A673 (cell line): ENCODE measurements at regions not wholly inside any gene's neighbourhood (a gene's known extent, or its start where the extent isn't known, plus 50 kb on each side); places are given as distances from the start of the nearest gene placed in this dataset.

Experiments used
- BruUV-seq: library from RNA; stranded (reverse); fragments of 400-500 nt; replicated peaks from 2 replicates; lab custom pipeline; 2021; lab: Mats Ljungman, UMichigan
- CTCF ChIA-PET: fragments of 300-600 bp; sonication (Branson Sonifier 250); formaldehyde crosslinking; loops from one replicate; lab custom pipeline; 2022; ENCODE audit warnings: antibody characterized with exemption; lab: Charles Lee
- POLR2A ChIA-PET: fragments of 300-600 bp; sonication (Branson Sonifier 250); formaldehyde crosslinking; loops from one replicate; lab custom pipeline; 2022; ENCODE audit warnings: antibody characterized with exemption; ENCODE audit not compliant: low non-redundant PET; lab: Charles Lee
- DNase-seq: peaks from one replicate; pipeline ENCODE4 v3.0.0-alpha.2; 2015; ENCODE audit warnings: low spot score
- H3K27ac ChIP-seq: fragments of 200-600 bp; sonication (generic); 2 replicates; pipeline ENCODE4 v1.5.1; 2016; ENCODE audit warnings: mixed run types, low read depth, mild to moderate bottlenecking, mixed read lengths, antibody characterized with exemption, low read length; ENCODE audit not compliant: poor library complexity, severe bottlenecking
- H3K27me3 ChIP-seq: fragments of 200-600 bp; sonication (generic); replicated peaks from 2 replicates; pipeline ENCODE4 v1.6.1; 2017; ENCODE audit warnings: mixed run types, low read depth, mild to moderate bottlenecking, mixed read lengths, antibody characterized with exemption, low read length; ENCODE audit not compliant: insufficient read depth, poor library complexity
- H3K36me3 ChIP-seq: fragments of 200-600 bp; sonication (generic); 2 replicates; pipeline ENCODE4 v1.6.1; 2016; ENCODE audit warnings: mixed run types, mild to moderate bottlenecking, mixed read lengths, antibody characterized with exemption, low read length; ENCODE audit not compliant: insufficient read depth, poor library complexity, severe bottlenecking
- H3K4me1 ChIP-seq: fragments of 200-600 bp; sonication (generic); 2 replicates; pipeline ENCODE4 v1.6.1; 2017; ENCODE audit warnings: mixed run types, mild to moderate bottlenecking, mixed read lengths, antibody characterized with exemption, low read length; ENCODE audit not compliant: insufficient read depth, poor library complexity, severe bottlenecking
- H3K4me3 ChIP-seq: fragments of 200-600 bp; sonication (generic); 2 replicates; pipeline ENCODE4 v1.5.1; 2016; ENCODE audit warnings: low read depth, mixed run types, mild to moderate bottlenecking, mixed read lengths, low read length; ENCODE audit not compliant: poor library complexity, severe bottlenecking
- H3K9me3 ChIP-seq: fragments of 200-600 bp; sonication (generic); 2 replicates; pipeline ENCODE4 v1.6.1; 2016; ENCODE audit warnings: mixed run types, low read depth, mild to moderate bottlenecking, mixed read lengths, antibody characterized with exemption, low read length; ENCODE audit not compliant: poor library complexity, severe bottlenecking
- CTCF ChIP-seq: fragments of 300-800, 200-600 bp; sonication (generic); conservative IDR thresholded peaks from 2 replicates; pipeline ENCODE4 v1.5.1; 2017; ENCODE audit warnings: low read depth, mild to moderate bottlenecking, antibody characterized with exemption, low read length, moderate library complexity, mixed read lengths
- EZH2 ChIP-seq: fragments of 200-600 bp; sonication (generic); IDR thresholded peaks from 2 replicates; pipeline ENCODE4 v1.6.1; 2017; ENCODE audit warnings: borderline replicate concordance, low read depth, mild to moderate bottlenecking, mixed read lengths, antibody characterized with exemption, low read length; ENCODE audit not compliant: poor library complexity, severe bottlenecking
- intact Hi-C: fragments of 100-400 bp; cut with micrococcal nuclease; formaldehyde crosslinking; loops from one replicate; pipeline ENCODE4 v1.10.0; 2022; ENCODE audit not compliant: unreplicated experiment

GRCh38 chr15:69526081-69527061, 73.8 kb downstream of the RPLP1 start:
- intact Hi-C loops = no loop called here
- Histone ChIP-seq H3K4me1 (peaks cover 18% of the 10 kb centered on the region), H3K9me3 (no peaks in the 10 kb centered on the region), H3K27ac (no peak overlapping the region), H3K27me3 (no peaks in the 10 kb centered on the region), H3K36me3 (no peaks in the 10 kb centered on the region), H3K4me3 (no peak overlapping the region)
- TF ChIP-seq CTCF (no peak), EZH2 (no peak)
- BruUV-seq = no TSS peak
- ChIA-PET CTCF (no interaction called here), POLR2A (no interaction called here)
- no peak for DNase-seq

- TF ChIP-seq EZH2 = no peak
- no peak for TF ChIP-seq CTCF
- H3K9me3 ChIP-seq = no peaks in the 10 kb centered on the region
- CTCF ChIA-PET = no interaction called here
- H3K27ac ChIP-seq = no peak overlapping the region
- H3K4me3 ChIP-seq = no peak overlapping the region
- no peak for DNase-seq
- H3K27me3 ChIP-seq = no peaks in the 10 kb centered on the region
- H3K4me1 ChIP-seq = peaks cover 42% of the 10 kb centered on the region
- BruUV-seq = no TSS peak
- intact Hi-C loops = no loop called here
- H3K36me3 ChIP-seq = no peaks in the 10 kb centered on the region
- POLR2A ChIA-PET = no interaction called here
Measured at GRCh38 chr15:69529141-69529540, 76.5 kb downstream of the RPLP1 start.

- no peaks in the 10 kb centered on the region for H3K9me3 ChIP-seq
- no TSS peak for BruUV-seq
- ChIA-PET POLR2A (no interaction called here), CTCF (no interaction called here)
- H3K27ac ChIP-seq = no peak overlapping the region
- DNase-seq = peak; percentile 19
- TF ChIP-seq CTCF (no peak), EZH2 (no peak)
- H3K36me3 ChIP-seq = no peaks in the 10 kb centered on the region
- H3K4me1 ChIP-seq = peaks cover 42% of the 10 kb centered on the region
- intact Hi-C loops = no loop called here
- no peak overlapping the region for H3K4me3 ChIP-seq
- no peaks in the 10 kb centered on the region for H3K27me3 ChIP-seq
Measured at GRCh38 chr15:69529961-69530633, 77.5 kb downstream of the RPLP1 start.
